NCI-H2196 (cell line): ENCODE measurements at regions not wholly inside any gene's neighbourhood (a gene's known extent, or its start where the extent isn't known, plus 50 kb on each side); places are given as distances from the start of the nearest gene placed in this dataset.

ENCODE experiments used
- DNase-seq: peaks from one replicate; lab custom pipeline; 2025; ENCODE audit not compliant: unreplicated experiment; lab: John Stamatoyannopoulos, UW

GRCh38 chr1:48055876-48056764 lies 58.9 kb upstream of the TRABD2B start:
- DNase-seq = peak; percentile 65

GRCh38 chr1:48054232-48054631 lies 57.0 kb upstream of the TRABD2B start:
- no peak for DNase-seq

GRCh38 chr1:48052923-48053291 lies 55.7 kb upstream of the TRABD2B start:
- no peak for DNase-seq

- no peak for DNase-seq
Observed at GRCh38 chr1:48051466-48052126, 54.4 kb upstream of the TRABD2B start.

- no peak for DNase-seq
Observed at GRCh38 chr1:48049823-48050535, 52.8 kb upstream of the TRABD2B start.

- DNase-seq = no peak
Observed at GRCh38 chr1:48048980-48049379, 51.8 kb upstream of the TRABD2B start.

- DNase-seq = no peak
Observed at GRCh38 chr1:48048064-48048463, 50.9 kb upstream of the TRABD2B start.

GRCh38 chr1:48047116-48047515 lies 49.9 kb upstream of the TRABD2B start:
- no peak for DNase-seq
